ENCODE measurements at regions not wholly inside any gene's neighbourhood (a gene's known extent, or its start where the extent isn't known, plus 50 kb on each side); places are given as distances from the start of the nearest gene placed in this dataset.
A peak's percentile ranks its signal among the peaks of the same experiment; 100 is the strongest.

- Histone ChIP-seq H3K9me3 (ENCODE audit: severe bottlenecking) (no peaks in the 10 kb centered on the region), H3K4me3 (ENCODE audit: low read depth, low read length) (no peak overlapping the region), H3K27me3 (ENCODE audit: insufficient read depth, low read depth, severe bottlenecking) (peaks cover 14% of the 10 kb centered on the region), H3K27ac (no peak overlapping the region), H3K36me3 (no peaks in the 10 kb centered on the region)
- TF ChIP-seq CTCF (IDR thresholded peaks at IDR 0.05; ENCODE audit: low read depth, low read length), result no peak
- DNase-seq, result no peak
Measured at GRCh38 chr3:96007650-96008195, 806.7 kb upstream of the EPHA6 start.

GRCh38 chr3:96012939-96013338, 801.5 kb upstream of the EPHA6 start:
- Histone ChIP-seq H3K27ac (no peak overlapping the region), H3K27me3 (ENCODE audit: insufficient read depth, low read depth, severe bottlenecking) (peaks cover 28% of the 10 kb centered on the region), H3K9me3 (ENCODE audit: severe bottlenecking) (no peaks in the 10 kb centered on the region), H3K4me3 (ENCODE audit: low read depth, low read length) (no peak overlapping the region), H3K36me3 (no peaks in the 10 kb centered on the region)
- DNase-seq, result no peak
- no peak for TF ChIP-seq CTCF (IDR thresholded peaks at IDR 0.05; ENCODE audit: low read depth, low read length)

DNA sequence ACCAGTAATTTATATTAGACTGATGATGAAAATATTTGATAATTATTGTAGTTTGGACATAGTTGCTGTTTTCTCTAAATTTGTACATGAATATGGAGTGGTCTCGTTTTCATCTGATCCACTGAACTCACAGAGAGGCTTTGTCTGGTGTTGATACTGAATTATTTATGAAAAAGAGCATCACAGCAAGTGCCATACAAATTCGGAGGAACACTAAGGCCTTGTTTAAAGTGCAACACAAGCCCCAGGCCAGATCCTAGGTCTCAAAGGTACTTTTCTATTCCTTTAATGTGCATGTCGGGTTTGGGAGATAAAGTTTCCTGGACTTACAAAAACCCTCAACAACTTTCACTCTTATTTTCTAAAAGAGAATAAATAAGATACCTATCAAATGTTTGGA, 796.8 kb upstream of the EPHA6 start:
- Histone ChIP-seq H3K4me3 (ENCODE audit: low read depth, low read length) (no peak overlapping the region), H3K27me3 (ENCODE audit: insufficient read depth, low read depth, severe bottlenecking) (peaks cover 26% of the 10 kb centered on the region), H3K27ac (no peak overlapping the region), H3K9me3 (ENCODE audit: severe bottlenecking) (no peaks in the 10 kb centered on the region), H3K36me3 (no peaks in the 10 kb centered on the region)
- no peak for TF ChIP-seq CTCF (IDR thresholded peaks at IDR 0.05; ENCODE audit: low read depth, low read length)
- no peak for DNase-seq

DNA sequence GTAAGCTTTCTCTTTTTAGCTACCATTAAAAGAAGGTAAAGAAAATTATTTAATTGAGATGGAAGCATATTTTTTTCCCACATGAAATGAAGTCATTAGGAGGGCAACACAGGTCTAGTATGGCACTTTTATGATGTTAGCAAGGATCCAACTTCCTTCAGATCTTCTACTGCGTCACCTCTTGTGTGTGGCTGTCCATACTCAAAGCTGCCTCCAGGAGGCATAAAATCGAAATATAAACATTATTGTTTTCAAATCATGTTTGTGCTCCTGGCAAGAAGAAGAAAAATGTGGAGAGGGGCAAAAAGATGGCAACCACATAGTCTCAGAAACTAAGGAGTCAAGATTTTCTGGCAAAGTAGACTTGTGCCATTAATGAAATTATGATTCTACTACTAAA, 791.7 kb upstream of the EPHA6 start:
- 0 out of 2 replicates have a peak, but pooled peaks have one; percentile 3 for TF ChIP-seq CTCF (IDR thresholded peaks at IDR 0.05; ENCODE audit: low read depth, low read length)
- Histone ChIP-seq H3K27ac (no peak overlapping the region), H3K4me3 (ENCODE audit: low read depth, low read length) (no peak overlapping the region), H3K9me3 (ENCODE audit: severe bottlenecking) (no peaks in the 10 kb centered on the region), H3K27me3 (ENCODE audit: insufficient read depth, low read depth, severe bottlenecking) (peaks cover 38% of the 10 kb centered on the region), H3K36me3 (no peaks in the 10 kb centered on the region)
- DNase-seq, result no peak

GRCh38 chr3:96027718-96028117, 786.7 kb upstream of the EPHA6 start:
- Histone ChIP-seq H3K27ac (no peak overlapping the region), H3K27me3 (ENCODE audit: insufficient read depth, low read depth, severe bottlenecking) (peaks cover 29% of the 10 kb centered on the region), H3K36me3 (no peaks in the 10 kb centered on the region), H3K9me3 (ENCODE audit: severe bottlenecking) (no peaks in the 10 kb centered on the region), H3K4me3 (ENCODE audit: low read depth, low read length) (no peak overlapping the region)
- DNase-seq, result no peak
- no peak for TF ChIP-seq CTCF (IDR thresholded peaks at IDR 0.05; ENCODE audit: low read depth, low read length)

DNA sequence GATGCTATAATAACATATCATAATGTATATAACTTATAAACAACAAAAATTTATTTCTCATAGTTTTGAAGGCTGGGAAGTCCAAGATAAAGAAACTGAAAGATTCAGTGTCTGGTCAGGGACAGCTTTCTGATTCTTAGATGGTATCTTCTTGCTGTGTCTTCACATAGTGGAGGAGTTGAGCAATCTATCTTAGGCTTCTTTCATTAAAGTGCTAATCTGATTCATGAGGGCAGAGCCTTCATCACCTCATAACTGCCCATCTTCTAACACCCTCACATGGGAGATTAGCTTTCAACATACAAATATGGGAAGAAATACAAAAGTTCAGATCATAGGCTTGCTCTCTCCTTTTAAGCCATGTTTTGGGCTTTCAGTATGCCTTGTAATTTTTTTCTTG, 774.8 kb upstream of the EPHA6 start:
- no peaks in the 10 kb centered on the region for H3K36me3 ChIP-seq
- no peak overlapping the region for H3K27ac ChIP-seq
- no peak overlapping the region for H3K4me3 ChIP-seq (ENCODE audit: low read depth, low read length)
- no peak for TF ChIP-seq CTCF (IDR thresholded peaks at IDR 0.05; ENCODE audit: low read depth, low read length)
- no peaks in the 10 kb centered on the region for H3K9me3 ChIP-seq (ENCODE audit: severe bottlenecking)
- no peaks in the 10 kb centered on the region for H3K27me3 ChIP-seq (ENCODE audit: insufficient read depth, low read depth, severe bottlenecking)
- no peak for DNase-seq
